Panc1 (cell line): ENCODE measurements at regions not wholly inside any gene's neighbourhood (a gene's known extent, or its start where the extent isn't known, plus 50 kb on each side); places are given as distances from the start of the nearest gene placed in this dataset.

Experiments used
- ATAC-seq: fragments of 200-7000 bp; cut with Tn5 transposase; 2 replicates; pipeline ENCODE4 v1.9.1; 2020; ENCODE audit warnings: mild to moderate bottlenecking, moderate library complexity
- BruUV-seq: library from RNA; stranded (reverse); fragments of 400-500 nt; replicated peaks from 2 replicates; lab custom pipeline; 2021; lab: Mats Ljungman, UMichigan
- CTCF ChIA-PET: fragments of 300-600 bp; sonication (Branson Sonifier 250); formaldehyde crosslinking; loops from one replicate; lab custom pipeline; 2022; ENCODE audit warnings: antibody characterized with exemption; lab: Charles Lee
- POLR2A ChIA-PET: fragments of 300-600 bp; sonication (Branson Sonifier 250); formaldehyde crosslinking; loops from one replicate; lab custom pipeline; 2022; ENCODE audit warnings: antibody characterized with exemption; lab: Charles Lee
- DNase-seq: peaks from one replicate; pipeline ENCODE4 v3.0.0-alpha.2; 2010; ENCODE audit warnings: low read depth, low spot score
- H3K27ac ChIP-seq: 2 replicates; pipeline ENCODE4 v1.5.1; 2011; ENCODE audit warnings: mild to moderate bottlenecking, low read length, inconsistent platforms
- H3K27me3 ChIP-seq: fragments of 200-500 bp; sonication (Bioruptor generic); 2 replicates; pipeline ENCODE4 v1.6.0; 2014; ENCODE audit warnings: low read length, inconsistent platforms; ENCODE audit not compliant: control insufficient read depth, insufficient read depth
- H3K36me3 ChIP-seq: fragments of 200-500 bp; sonication (Bioruptor generic); 2 replicates; pipeline ENCODE4 v1.5.1; 2014; ENCODE audit warnings: inconsistent platforms, mild to moderate bottlenecking, low read length, moderate library complexity; ENCODE audit not compliant: control insufficient read depth, insufficient read depth
- H3K4me1 ChIP-seq: 2 replicates; pipeline ENCODE4 v1.5.1; 2011; ENCODE audit warnings: inconsistent platforms, mild to moderate bottlenecking, low read length, moderate library complexity; ENCODE audit not compliant: control insufficient read depth, insufficient read depth
- H3K4me3 ChIP-seq, 2 experiments: 2 replicates each; pipeline ENCODE4 v1.5.1; 2011 to 2012; ENCODE audit warnings: low read depth in 2 of 2, low read length in 2 of 2, mild to moderate bottlenecking in 2 of 2, inconsistent platforms in 1 of 2, moderate library complexity in 1 of 2
- H3K9me3 ChIP-seq: fragments of 200-500 bp; sonication (Bioruptor generic); 2 replicates; pipeline ENCODE4 v1.5.1; 2014; ENCODE audit warnings: low read depth, mild to moderate bottlenecking, inconsistent platforms, low read length, moderate library complexity; ENCODE audit not compliant: control insufficient read depth, insufficient read depth
- POLR2AphosphoS5 ChIP-seq: IDR thresholded peaks from 2 replicates; pipeline ENCODE4 v1.6.1; 2012; ENCODE audit warnings: mild to moderate bottlenecking, low read depth, low read length, moderate library complexity
- SIN3A ChIP-seq: IDR thresholded peaks from 2 replicates; pipeline ENCODE4 v1.6.1; 2012; ENCODE audit warnings: low read depth, mild to moderate bottlenecking, low read length, moderate library complexity, borderline replicate concordance; ENCODE audit not compliant: insufficient read depth
- TCF7L2 ChIP-seq: IDR thresholded peaks from 2 replicates; pipeline ENCODE4 v1.6.1; 2011; ENCODE audit warnings: mild to moderate bottlenecking, low read depth, low read length, inconsistent platforms
- in situ Hi-C: cut with HindIII; loops from 2 replicates; pipeline ENCODE4 v1.10.0; 2016; ENCODE audit warnings: low sequenced_read_pairs, low pct_unique_long_range_greater_than_20kb
- intact Hi-C: fragments of 100-400 bp; cut with micrococcal nuclease; formaldehyde crosslinking; loops from one replicate; pipeline ENCODE4 v1.10.0; 2022; ENCODE audit not compliant: unreplicated experiment
- TF ChIP-seq, protein P1 (sequence below), 2 experiments: IDR thresholded peaks; 2 replicates each; pipeline ENCODE4 v1.6.1; 2011 to 2012; ENCODE audit warnings: low read depth in 2 of 2, control low read depth in 1 of 2, low read length in 1 of 2, mild to moderate bottlenecking in 1 of 2, moderate library complexity in 1 of 2; ENCODE audit not compliant: insufficient read depth in 1 of 2
- TF ChIP-seq, protein P2 (sequence below): fragments of 450-650 bp; IDR thresholded peaks from 2 replicates; pipeline ENCODE4 v1.5.1; 2017; ENCODE audit warnings: mild to moderate bottlenecking

- ChIA-PET CTCF (no interaction called here), POLR2A (no interaction called here)
- no peaks in the 10 kb centered on the region for H3K27me3 ChIP-seq
- no peaks in the 10 kb centered on the region for H3K36me3 ChIP-seq
- ATAC-seq (no peak), DNase-seq (no peak)
- H3K4me3 ChIP-seq = no peak overlapping the region
- no peaks in the 10 kb centered on the region for H3K4me1 ChIP-seq
- H3K27ac ChIP-seq = no peak overlapping the region
- TF ChIP-seq, protein P1, sequence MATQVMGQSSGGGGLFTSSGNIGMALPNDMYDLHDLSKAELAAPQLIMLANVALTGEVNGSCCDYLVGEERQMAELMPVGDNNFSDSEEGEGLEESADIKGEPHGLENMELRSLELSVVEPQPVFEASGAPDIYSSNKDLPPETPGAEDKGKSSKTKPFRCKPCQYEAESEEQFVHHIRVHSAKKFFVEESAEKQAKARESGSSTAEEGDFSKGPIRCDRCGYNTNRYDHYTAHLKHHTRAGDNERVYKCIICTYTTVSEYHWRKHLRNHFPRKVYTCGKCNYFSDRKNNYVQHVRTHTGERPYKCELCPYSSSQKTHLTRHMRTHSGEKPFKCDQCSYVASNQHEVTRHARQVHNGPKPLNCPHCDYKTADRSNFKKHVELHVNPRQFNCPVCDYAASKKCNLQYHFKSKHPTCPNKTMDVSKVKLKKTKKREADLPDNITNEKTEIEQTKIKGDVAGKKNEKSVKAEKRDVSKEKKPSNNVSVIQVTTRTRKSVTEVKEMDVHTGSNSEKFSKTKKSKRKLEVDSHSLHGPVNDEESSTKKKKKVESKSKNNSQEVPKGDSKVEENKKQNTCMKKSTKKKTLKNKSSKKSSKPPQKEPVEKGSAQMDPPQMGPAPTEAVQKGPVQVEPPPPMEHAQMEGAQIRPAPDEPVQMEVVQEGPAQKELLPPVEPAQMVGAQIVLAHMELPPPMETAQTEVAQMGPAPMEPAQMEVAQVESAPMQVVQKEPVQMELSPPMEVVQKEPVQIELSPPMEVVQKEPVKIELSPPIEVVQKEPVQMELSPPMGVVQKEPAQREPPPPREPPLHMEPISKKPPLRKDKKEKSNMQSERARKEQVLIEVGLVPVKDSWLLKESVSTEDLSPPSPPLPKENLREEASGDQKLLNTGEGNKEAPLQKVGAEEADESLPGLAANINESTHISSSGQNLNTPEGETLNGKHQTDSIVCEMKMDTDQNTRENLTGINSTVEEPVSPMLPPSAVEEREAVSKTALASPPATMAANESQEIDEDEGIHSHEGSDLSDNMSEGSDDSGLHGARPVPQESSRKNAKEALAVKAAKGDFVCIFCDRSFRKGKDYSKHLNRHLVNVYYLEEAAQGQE (IDR thresholded peaks at IDR 0.05; ENCODE audit: insufficient read depth in 1 of 2, low read depth in 2 of 2, low read length in 1 of 2) = no peak
- no peak for TF ChIP-seq SIN3A
- no peak for TF ChIP-seq TCF7L2
- no peak for TF ChIP-seq POLR2AphosphoS5
- TF ChIP-seq, protein P2, sequence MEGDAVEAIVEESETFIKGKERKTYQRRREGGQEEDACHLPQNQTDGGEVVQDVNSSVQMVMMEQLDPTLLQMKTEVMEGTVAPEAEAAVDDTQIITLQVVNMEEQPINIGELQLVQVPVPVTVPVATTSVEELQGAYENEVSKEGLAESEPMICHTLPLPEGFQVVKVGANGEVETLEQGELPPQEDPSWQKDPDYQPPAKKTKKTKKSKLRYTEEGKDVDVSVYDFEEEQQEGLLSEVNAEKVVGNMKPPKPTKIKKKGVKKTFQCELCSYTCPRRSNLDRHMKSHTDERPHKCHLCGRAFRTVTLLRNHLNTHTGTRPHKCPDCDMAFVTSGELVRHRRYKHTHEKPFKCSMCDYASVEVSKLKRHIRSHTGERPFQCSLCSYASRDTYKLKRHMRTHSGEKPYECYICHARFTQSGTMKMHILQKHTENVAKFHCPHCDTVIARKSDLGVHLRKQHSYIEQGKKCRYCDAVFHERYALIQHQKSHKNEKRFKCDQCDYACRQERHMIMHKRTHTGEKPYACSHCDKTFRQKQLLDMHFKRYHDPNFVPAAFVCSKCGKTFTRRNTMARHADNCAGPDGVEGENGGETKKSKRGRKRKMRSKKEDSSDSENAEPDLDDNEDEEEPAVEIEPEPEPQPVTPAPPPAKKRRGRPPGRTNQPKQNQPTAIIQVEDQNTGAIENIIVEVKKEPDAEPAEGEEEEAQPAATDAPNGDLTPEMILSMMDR = no peak
- in situ Hi-C loops (no loop called here), intact Hi-C loops (no loop called here)
- no TSS peak for BruUV-seq
- H3K9me3 ChIP-seq = no peaks in the 10 kb centered on the region
These were observed 89.2 kb upstream of the MITF start for GRCh38 chr3:69650066-69650419.

DNA sequence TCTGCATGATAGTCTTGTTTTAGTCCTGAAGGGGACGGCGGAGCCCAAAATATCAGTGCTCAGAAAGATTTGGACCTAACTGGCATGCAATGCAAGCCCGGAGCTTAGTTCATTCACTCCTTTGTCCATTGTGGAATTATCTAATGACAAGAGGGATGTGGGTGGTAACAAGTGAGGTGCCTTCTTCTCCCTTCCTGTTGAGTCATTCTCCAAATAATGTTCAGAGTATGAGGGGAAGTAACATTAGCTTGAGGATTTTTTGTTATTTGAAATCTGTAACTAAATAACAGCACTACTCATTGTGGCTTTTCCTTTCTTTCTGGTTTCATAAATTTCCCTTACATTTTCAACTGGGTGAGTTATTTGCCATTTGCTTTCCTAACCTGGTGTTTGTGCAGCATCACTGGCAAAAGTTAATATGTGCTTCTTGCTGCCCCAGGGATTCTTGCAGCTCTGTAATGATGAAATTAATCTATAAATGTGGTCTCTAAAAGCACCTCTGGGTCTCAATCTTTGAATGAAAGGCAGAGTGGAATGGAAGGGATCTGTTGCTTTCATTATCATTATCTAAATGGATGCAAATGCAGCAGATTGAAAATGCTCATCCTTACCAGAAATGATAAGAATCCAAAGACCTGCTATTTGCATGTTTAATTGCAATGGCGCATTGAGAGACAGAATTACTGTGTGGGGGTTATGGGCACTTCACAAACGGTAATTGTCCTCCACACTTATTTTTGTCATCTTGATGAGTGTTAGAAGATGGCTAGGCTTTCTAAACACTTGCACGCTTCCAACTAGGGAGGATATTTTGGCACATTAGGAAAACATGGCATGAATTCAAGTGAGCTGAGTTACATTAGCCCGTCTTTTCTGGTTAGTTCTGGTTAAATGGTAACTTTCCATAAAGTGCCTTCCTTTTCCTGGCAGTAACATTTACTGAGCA is 89.9 kb upstream of the MITF start:
- intact Hi-C loops = no loop called here
- ATAC-seq (no peak), DNase-seq (no peak)
- TF ChIP-seq TCF7L2 = no peak
- no peak for TF ChIP-seq SIN3A
- TF ChIP-seq, protein P2 = no peak
- no peak for TF ChIP-seq POLR2AphosphoS5
- TF ChIP-seq, protein P1 (IDR thresholded peaks at IDR 0.05; ENCODE audit: insufficient read depth in 1 of 2, low read depth in 2 of 2, low read length in 1 of 2) = no peak
- Histone ChIP-seq H3K27me3 (no peaks in the 10 kb centered on the region), H3K9me3 (no peaks in the 10 kb centered on the region), H3K36me3 (no peaks in the 10 kb centered on the region), H3K27ac (no peak overlapping the region), H3K4me3 (no peak overlapping the region), H3K4me1 (no peaks in the 10 kb centered on the region)
- in situ Hi-C loops = no loop called here
- ChIA-PET CTCF (interaction anchor here (0.5 kb wide), 1 partner anchor 1421 kb away, joined by 3 read pairs; no protein-coding TSS in a partner anchor), POLR2A (no interaction called here)
- no TSS peak for BruUV-seq
